Calu3 (cell line): ENCODE measurements at regions not wholly inside any gene's neighbourhood (a gene's known extent, or its start where the extent isn't known, plus 50 kb on each side); places are given as distances from the start of the nearest gene placed in this dataset.

ENCODE experiments used
- BruUV-seq: library from RNA; stranded (reverse); fragments of 400-500 nt; replicated peaks from 2 replicates; lab custom pipeline; 2021; lab: Mats Ljungman, UMichigan
- CTCF ChIA-PET: fragments of 300-600 bp; sonication (Branson Sonifier 250); formaldehyde crosslinking; loops from one replicate; lab custom pipeline; 2022; ENCODE audit warnings: antibody characterized with exemption; lab: Charles Lee
- DNase-seq: peaks from one replicate; pipeline ENCODE4 v3.0.0; 2022
- H3K27ac Mint-ChIP-seq: one replicate; pipeline ENCODE4 v1.8.0; 2022; ENCODE audit warnings: mixed read lengths; ENCODE audit not compliant: unreplicated experiment
- H3K27me3 Mint-ChIP-seq: one replicate; pipeline ENCODE4 v1.8.0; 2022; ENCODE audit warnings: mixed read lengths; ENCODE audit not compliant: unreplicated experiment
- H3K36me3 Mint-ChIP-seq: one replicate; pipeline ENCODE4 v1.8.0; 2022; ENCODE audit warnings: mild to moderate bottlenecking, moderate library complexity, mixed read lengths; ENCODE audit not compliant: insufficient read depth, unreplicated experiment
- H3K4me1 Mint-ChIP-seq: one replicate; pipeline ENCODE4 v1.8.0; 2022; ENCODE audit warnings: mild to moderate bottlenecking, low read depth, mixed read lengths; ENCODE audit not compliant: unreplicated experiment
- H3K4me3 Mint-ChIP-seq: one replicate; pipeline ENCODE4 v1.8.0; 2022; ENCODE audit warnings: mild to moderate bottlenecking, low read depth, moderate library complexity, mixed read lengths; ENCODE audit not compliant: unreplicated experiment
- H3K9me3 Mint-ChIP-seq: one replicate; pipeline ENCODE4 v1.8.0; 2022; ENCODE audit warnings: low read depth, mixed read lengths; ENCODE audit not compliant: unreplicated experiment
- CTCF ChIP-seq: fragments of 200-600 bp; IDR thresholded peaks from one replicate; pipeline ENCODE4 v1.8.0; 2022; ENCODE audit warnings: antibody characterized with exemption; ENCODE audit not compliant: unreplicated experiment
- intact Hi-C: fragments of 100-400 bp; cut with micrococcal nuclease; formaldehyde crosslinking; loops from one replicate; pipeline ENCODE4 v1.10.0; 2022; ENCODE audit not compliant: unreplicated experiment

- no peaks in the 10 kb centered on the region for H3K9me3 Mint-ChIP-seq
- CTCF ChIA-PET: no interaction called here
- H3K36me3 Mint-ChIP-seq: no peaks in the 10 kb centered on the region
- no peaks in the 10 kb centered on the region for H3K27me3 Mint-ChIP-seq
- H3K27ac Mint-ChIP-seq: no peak overlapping the region
- no peak for TF ChIP-seq CTCF
- H3K4me3 Mint-ChIP-seq: no peak overlapping the region
- intact Hi-C loops: no loop called here
- DNase-seq: no peak
- BruUV-seq: no TSS peak
- H3K4me1 Mint-ChIP-seq: no peaks in the 10 kb centered on the region
Measured at GRCh38 chr2:154532004-154532403, 166.5 kb upstream of the KCNJ3 start.

- no peak for DNase-seq
- Mint-ChIP-seq H3K36me3 (no peaks in the 10 kb centered on the region), H3K27ac (no peak overlapping the region), H3K4me1 (no peaks in the 10 kb centered on the region), H3K4me3 (no peak overlapping the region), H3K9me3 (no peaks in the 10 kb centered on the region), H3K27me3 (no peaks in the 10 kb centered on the region)
- intact Hi-C loops: no loop called here
- CTCF ChIA-PET: no interaction called here
- no TSS peak for BruUV-seq
- no peak for TF ChIP-seq CTCF
Measured at GRCh38 chr2:154532763-154533162, 165.7 kb upstream of the KCNJ3 start.

- H3K36me3 Mint-ChIP-seq: no peaks in the 10 kb centered on the region
- no peak overlapping the region for H3K27ac Mint-ChIP-seq
- intact Hi-C loops: no loop called here
- no peak for DNase-seq
- CTCF ChIA-PET: no interaction called here
- no peak overlapping the region for H3K4me3 Mint-ChIP-seq
- H3K4me1 Mint-ChIP-seq: no peaks in the 10 kb centered on the region
- no peaks in the 10 kb centered on the region for H3K9me3 Mint-ChIP-seq
- H3K27me3 Mint-ChIP-seq: no peaks in the 10 kb centered on the region
- no TSS peak for BruUV-seq
- TF ChIP-seq CTCF: no peak
Measured at GRCh38 chr2:154533300-154533940, 165.1 kb upstream of the KCNJ3 start.

- BruUV-seq: no TSS peak
- TF ChIP-seq CTCF: no peak
- intact Hi-C loops: no loop called here
- H3K36me3 Mint-ChIP-seq: no peaks in the 10 kb centered on the region
- no peaks in the 10 kb centered on the region for H3K4me1 Mint-ChIP-seq
- no peaks in the 10 kb centered on the region for H3K27me3 Mint-ChIP-seq
- H3K9me3 Mint-ChIP-seq: no peaks in the 10 kb centered on the region
- no peak overlapping the region for H3K4me3 Mint-ChIP-seq
- CTCF ChIA-PET: no interaction called here
- no peak for DNase-seq
- no peak overlapping the region for H3K27ac Mint-ChIP-seq
Measured at GRCh38 chr2:154537024-154537423, 161.5 kb upstream of the KCNJ3 start.
